Sigmoid colon (tissue), 6 donors: ENCODE measurements at regions not wholly inside any gene's neighbourhood (a gene's known extent, or its start where the extent isn't known, plus 50 kb on each side); places are given as distances from the start of the nearest gene placed in this dataset.

Source experiments
- DNase-seq: peaks from one replicate; pipeline ENCODE4 v3.0.0-alpha.2; 2019
- H3K27ac ChIP-seq, 4 donors: fragments of 200-600 bp; sonication (generic); one replicate each; pipeline ENCODE4 v1.5.1; 2016 to 2019; ENCODE audit warnings: mild to moderate bottlenecking in 1 of 4
- H3K27me3 ChIP-seq, 3 donors: fragments of 200-600 bp; sonication (generic); one replicate each; pipeline ENCODE4 v1.5.1; 2019; ENCODE audit warnings: mild to moderate bottlenecking in 1 of 3
- H3K36me3 ChIP-seq, 4 donors: fragments of 200-600 bp; sonication (generic); one replicate each; pipeline ENCODE4 v1.5.1; 2016 to 2019
- H3K4me1 ChIP-seq, 4 donors: fragments of 200-600 bp; sonication (generic); one replicate each; pipeline ENCODE4 v1.5.1; 2017 to 2019
- H3K4me3 ChIP-seq, 4 donors: fragments of 200-600 bp; sonication (generic); one replicate each; pipeline ENCODE4 v1.5.1; 2017 to 2019; ENCODE audit warnings: mild to moderate bottlenecking in 2 of 4, moderate library complexity in 1 of 4
- H3K9me3 ChIP-seq, 4 donors: fragments of 200-600 bp in 3 of 4; sonication (generic) in 3 of 4; one replicate each; pipeline versions ENCODE4 v1.5.1 to v1.6.1; 2013 to 2019
- CTCF ChIP-seq, 4 experiments: fragments of 450-650 bp in 3 of 4; fragments of 200-600 bp in 1 of 4; IDR thresholded peaks; one replicate each; pipeline ENCODE4 v1.5.1; 2016 to 2019; ENCODE audit warnings: antibody characterized with exemption in 4 of 4, mild to moderate bottlenecking in 3 of 4, moderate library complexity in 2 of 4
- EP300 ChIP-seq, 4 donors: sonication (generic); formaldehyde crosslinking; IDR thresholded peaks; one replicate each; pipeline ENCODE4 v1.6.1; 2017; ENCODE audit warnings: antibody characterized with exemption in 4 of 4
- POLR2A ChIP-seq, 2 donors: fragments of 450-650 bp; IDR thresholded peaks; one replicate each; pipeline ENCODE4 v1.6.1; 2016; ENCODE audit warnings: antibody characterized with exemption in 2 of 2, mild to moderate bottlenecking in 2 of 2, moderate library complexity in 2 of 2
- POLR2AphosphoS5 ChIP-seq, 4 donors: sonication (generic); formaldehyde crosslinking; IDR thresholded peaks; one replicate each; pipeline ENCODE4 v1.6.1; 2017; ENCODE audit warnings: antibody characterized with exemption in 4 of 4
- WGBS, 2 donors: extraction: QIAGEN DNeasy Blood & Tissue Kit; methylation state at CpG; one replicate each; pipeline ENCODE4 v1.1.7; 2013; 5-methylcytosine and 5-hydroxymethylcytosine counted together
- intact Hi-C: fragments of 100-400 bp; cut with DNase I; formaldehyde crosslinking; loops from one replicate; pipeline ENCODE4 v1.15.1; 2023
- donor health status: healthy with polysubstance abuse.
- donor health status: healthy.

- Histone ChIP-seq H3K27me3 (no peaks in the 10 kb centered on the region), H3K9me3 (no peaks in the 10 kb centered on the region), H3K4me3 (no peak overlapping the region), H3K27ac (no peak overlapping the region), H3K4me1 (no peaks in the 10 kb centered on the region), H3K36me3 (no peaks in the 10 kb centered on the region)
- no peak for DNase-seq
- TF ChIP-seq POLR2A (IDR thresholded peaks at IDR 0.05): no peak
- intact Hi-C loops: no loop called here
- 31 to 60% methylated on average over 4 of the region's 4 CpGs for WGBS, 2 donors
These were observed 100.8 kb downstream of the GRIN2B start for GRCh38 chr12:13880613-13881012.

GRCh38 chr12:13875744-13876143 is 105.7 kb downstream of the GRIN2B start:
- Histone ChIP-seq H3K27ac (no peak overlapping the region), H3K36me3 (no peaks in the 10 kb centered on the region), H3K9me3 (no peaks in the 10 kb centered on the region), H3K4me1 (no peaks in the 10 kb centered on the region), H3K4me3 (no peak overlapping the region), H3K27me3 (no peaks in the 10 kb centered on the region)
- TF ChIP-seq POLR2A (IDR thresholded peaks at IDR 0.05): no peak
- TF ChIP-seq POLR2AphosphoS5 (IDR thresholded peaks at IDR 0.05): no peak
- no peak for TF ChIP-seq EP300 (IDR thresholded peaks at IDR 0.05)
- TF ChIP-seq CTCF (IDR thresholded peaks at IDR 0.05): no peak
- DNase-seq: no peak
- WGBS, 2 donors: 88 to 92% methylated on average over 4 of the region's 4 CpGs
- intact Hi-C loops: no loop called here

GRCh38 chr12:13870255-13870654 is 111.1 kb downstream of the GRIN2B start:
- no peak overlapping the region for H3K4me3 ChIP-seq
- 56 to 81% methylated on average over 2 of the region's 2 CpGs for WGBS, 2 donors
- TF ChIP-seq CTCF (IDR thresholded peaks at IDR 0.05) (no peak), POLR2A (IDR thresholded peaks at IDR 0.05) (no peak), EP300 (IDR thresholded peaks at IDR 0.05) (no peak), POLR2AphosphoS5 (IDR thresholded peaks at IDR 0.05) (no peak)
- H3K27me3 ChIP-seq: no peaks in the 10 kb centered on the region
- H3K27ac ChIP-seq: no peak overlapping the region
- H3K9me3 ChIP-seq: no peaks in the 10 kb centered on the region
- H3K4me1 ChIP-seq: no peaks in the 10 kb centered on the region
- DNase-seq: no peak
- H3K36me3 ChIP-seq: no peaks in the 10 kb centered on the region
- intact Hi-C loops: no loop called here

GRCh38 chr12:13864081-13864673 is 117.2 kb downstream of the GRIN2B start:
- Histone ChIP-seq H3K36me3 (no peaks in the 10 kb centered on the region), H3K4me1 (no peaks in the 10 kb centered on the region), H3K9me3 (no peaks in the 10 kb centered on the region), H3K27ac (no peak overlapping the region), H3K27me3 (peaks cover 0 to 6% (median 0%) of the 10 kb centered on the region in 3 donors), H3K4me3 (no peak overlapping the region)
- peak; percentile 79 for DNase-seq
- intact Hi-C loops: loop anchor here (1.0 kb wide), 1 partner anchor 303 kb away; no protein-coding TSS in a partner anchor
- whole genome bisulfite sequencing, 2 donors: 18 to 20% methylated on average over 9 of the region's 9 CpGs
- TF ChIP-seq EP300 (IDR thresholded peaks at IDR 0.05): no peak
- peak in 3 of 4 experiments; percentile 73 to 86 (median 80) for TF ChIP-seq CTCF (IDR thresholded peaks at IDR 0.05)

GRCh38 chr12:13857750-13858149 is 123.7 kb downstream of the GRIN2B start:
- DNase-seq: no peak
- no peak overlapping the region for H3K27ac ChIP-seq
- H3K4me1 ChIP-seq: peaks cover 0 to 2% (median 0%) of the 10 kb centered on the region in 4 donors
- peaks cover 0 to 6% (median 0%) of the 10 kb centered on the region in 3 donors for H3K27me3 ChIP-seq
- H3K4me3 ChIP-seq: no peak overlapping the region
- intact Hi-C loops: no loop called here
- H3K36me3 ChIP-seq: no peaks in the 10 kb centered on the region
- TF ChIP-seq POLR2AphosphoS5 (IDR thresholded peaks at IDR 0.05) (no peak), EP300 (IDR thresholded peaks at IDR 0.05) (no peak), CTCF (IDR thresholded peaks at IDR 0.05) (no peak), POLR2A (IDR thresholded peaks at IDR 0.05) (no peak)
- no peaks in the 10 kb centered on the region for H3K9me3 ChIP-seq
- 83 to 85% methylated on average over 5 of the region's 5 CpGs for WGBS, 2 donors
